HG02870 (cell line): ENCODE measurements at regions not wholly inside any gene's neighbourhood (a gene's known extent, or its start where the extent isn't known, plus 50 kb on each side); places are given as distances from the start of the nearest gene placed in this dataset.

ENCODE experiments used
- ATAC-seq: cut with Tn5 transposase; IDR thresholded peaks from one replicate; pipeline ENCODE4 v1.9.1; 2021; ENCODE audit warnings: mild to moderate bottlenecking, moderate library complexity; ENCODE audit not compliant: unreplicated experiment

DNA sequence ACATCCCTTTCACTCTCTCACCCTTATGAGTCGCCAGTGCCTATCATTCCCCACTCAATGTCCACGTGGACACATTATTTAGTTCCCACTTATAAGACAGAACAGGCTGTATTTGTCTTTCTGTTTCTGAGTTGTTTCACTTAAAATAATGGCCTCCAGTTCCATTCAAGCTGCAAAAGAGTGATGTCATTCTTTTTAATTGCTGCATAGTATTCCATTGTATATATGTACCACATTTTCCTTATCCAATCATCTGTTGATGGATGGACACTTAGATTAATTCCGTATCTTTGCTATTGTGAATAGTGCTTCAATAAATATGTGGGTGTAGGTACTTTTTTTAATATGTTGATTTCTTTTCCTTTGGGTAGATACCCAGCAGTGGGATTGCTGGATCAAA lies 79.1 kb downstream of the ZNF365 start:
- ATAC-seq, result no peak

GRCh38 chr10:62454687-62455397 lies 80.7 kb downstream of the ZNF365 start:
- no peak for ATAC-seq

- ATAC-seq, result peak; percentile 98
These were observed 82.5 kb downstream of the ZNF365 start for GRCh38 chr10:62456611-62457101.

GRCh38 chr10:62457196-62457595 lies 83.0 kb downstream of the ZNF365 start:
- ATAC-seq, result peak; percentile 9

DNA sequence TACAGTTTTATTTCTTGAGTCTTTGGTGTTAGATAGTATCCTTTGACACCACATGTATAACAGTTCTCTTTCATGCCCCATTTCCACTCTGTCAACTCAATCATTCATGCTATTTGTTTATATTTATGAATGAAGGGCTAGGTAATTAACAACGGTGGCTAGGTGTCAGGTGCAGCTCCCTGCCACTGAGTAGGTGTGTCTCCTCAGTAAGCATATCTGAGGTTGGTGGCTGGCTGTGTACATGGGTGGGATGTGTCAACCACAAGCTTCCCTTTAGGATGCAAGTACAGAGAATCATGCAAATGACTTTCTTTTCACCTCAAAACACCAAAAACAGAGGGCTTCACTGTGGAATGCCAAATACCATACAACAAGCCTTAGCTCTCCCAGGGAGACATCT lies 83.4 kb downstream of the ZNF365 start:
- no peak for ATAC-seq

- ATAC-seq, result no peak
These were observed 84.9 kb downstream of the ZNF365 start for GRCh38 chr10:62459072-62459471.

- ATAC-seq, result no peak
These were observed 85.3 kb downstream of the ZNF365 start for GRCh38 chr10:62459500-62459899.

DNA sequence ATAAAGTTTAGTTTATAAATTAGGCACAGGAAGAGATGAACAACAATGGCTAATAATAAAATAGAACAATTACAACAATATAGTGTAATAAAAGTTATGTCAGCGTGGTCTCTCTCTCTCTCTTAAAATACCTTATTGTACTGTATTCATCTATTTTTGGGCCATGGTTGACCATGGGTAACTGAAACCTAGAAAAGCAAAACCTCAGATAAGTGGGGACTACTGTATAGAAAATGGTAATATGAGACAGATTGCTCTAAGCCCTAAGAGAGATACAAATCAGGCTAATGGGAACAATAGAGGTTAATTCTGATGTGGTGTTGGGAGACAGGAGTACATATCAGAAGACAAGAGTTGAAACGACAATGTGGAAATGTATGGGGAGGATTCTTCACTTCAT lies 86.2 kb downstream of the ZNF365 start:
- ATAC-seq, result no peak

DNA sequence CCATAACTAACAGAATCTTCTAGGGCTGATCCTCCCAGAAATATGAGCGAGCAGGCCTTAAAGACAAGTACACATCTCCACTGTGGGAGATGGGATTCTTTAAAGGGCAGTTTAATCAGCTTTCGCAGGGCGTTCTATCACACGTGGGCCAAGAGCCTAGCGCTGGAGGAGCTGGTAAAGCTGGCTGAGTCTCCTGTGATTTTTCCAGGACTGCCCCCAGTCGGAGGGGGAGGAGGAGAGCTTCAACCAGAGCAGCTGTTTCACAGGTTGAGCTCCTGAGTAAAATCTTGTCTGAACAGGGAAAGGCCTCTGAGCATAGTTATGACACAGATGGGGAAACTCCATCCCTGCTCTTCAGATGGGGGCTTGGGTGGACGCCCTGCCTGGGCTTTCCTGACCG lies 87.0 kb downstream of the ZNF365 start:
- ATAC-seq, result no peak

DNA sequence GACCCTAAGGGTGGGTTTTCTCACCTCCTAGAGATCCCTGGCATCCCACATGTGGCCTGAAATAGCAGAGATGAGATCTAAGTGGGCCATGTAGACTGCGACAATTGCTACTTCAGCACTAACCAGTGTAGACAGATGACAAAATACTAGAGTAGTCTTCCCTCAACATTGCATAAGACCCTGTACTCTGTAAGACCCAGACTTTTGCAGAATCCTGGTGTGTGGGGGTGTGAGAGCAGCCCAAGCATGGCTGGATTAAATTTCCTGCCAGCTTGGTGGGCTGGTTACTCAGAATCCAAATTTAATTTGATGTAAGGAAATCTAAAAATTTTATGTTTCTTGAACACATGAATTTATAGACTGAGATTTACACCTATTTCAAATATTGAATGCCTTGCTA lies 88.3 kb downstream of the ZNF365 start:
- ATAC-seq, result no peak

DNA sequence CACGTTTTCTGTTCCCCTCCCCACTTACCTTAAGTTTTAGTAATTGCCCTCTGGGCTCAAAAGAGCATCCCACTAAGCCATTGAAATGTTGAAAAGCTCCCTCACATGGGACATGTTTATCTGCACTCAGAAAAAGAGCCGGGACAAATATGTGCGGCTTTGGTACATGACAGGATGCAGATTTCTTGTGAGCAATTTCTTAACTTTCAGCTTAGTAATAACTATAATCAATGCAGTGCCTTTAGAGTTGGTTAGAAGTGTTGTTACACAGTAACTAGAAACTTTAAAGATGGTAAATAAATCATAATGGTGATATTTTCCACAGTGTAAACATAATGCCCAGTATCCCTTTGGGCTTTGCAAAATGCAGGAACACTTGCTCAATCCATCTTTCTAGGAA lies 89.2 kb downstream of the ZNF365 start:
- peak; percentile 50 for ATAC-seq

DNA sequence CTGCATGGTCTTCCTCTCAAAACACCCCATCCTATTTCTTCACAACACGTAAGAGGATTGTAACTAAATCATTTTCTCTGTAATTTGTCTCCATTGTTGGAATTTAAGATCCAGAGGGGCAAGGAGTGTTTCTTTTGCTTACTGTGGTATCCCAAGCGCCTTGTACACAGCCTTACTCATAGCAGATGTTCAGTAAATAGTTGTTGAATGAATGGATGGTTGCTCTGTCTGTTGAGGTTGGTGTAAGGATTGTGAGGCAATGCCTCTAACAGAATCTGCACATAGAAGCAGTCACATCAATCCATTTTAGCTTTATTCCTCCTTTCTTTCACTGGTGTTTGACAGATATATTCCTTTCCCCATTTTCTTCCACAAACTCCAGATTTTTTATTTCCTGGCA lies 90.1 kb downstream of the ZNF365 start:
- ATAC-seq, result no peak

DNA sequence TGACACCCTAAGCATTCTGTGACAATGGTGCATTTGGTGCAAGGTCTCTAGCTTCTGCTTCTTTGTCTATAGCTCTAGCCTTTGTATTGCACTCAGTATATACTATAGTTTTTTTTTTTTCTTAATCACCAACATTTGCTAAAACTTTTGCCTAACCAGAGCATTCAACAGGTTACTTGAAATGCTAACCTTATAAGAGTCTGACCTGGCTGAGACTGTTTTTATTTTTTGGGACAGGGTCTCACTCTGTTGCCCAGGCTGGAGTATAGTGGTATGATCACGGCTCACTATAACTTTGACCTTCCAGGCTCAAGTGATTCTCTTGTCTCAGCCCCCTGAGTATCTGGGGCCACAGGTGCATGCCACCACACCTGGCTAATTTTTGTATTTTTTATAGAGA lies 92.4 kb downstream of the ZNF365 start:
- ATAC-seq, result no peak

GRCh38 chr10:62467527-62467926 lies 93.4 kb downstream of the ZNF365 start:
- ATAC-seq, result no peak

DNA sequence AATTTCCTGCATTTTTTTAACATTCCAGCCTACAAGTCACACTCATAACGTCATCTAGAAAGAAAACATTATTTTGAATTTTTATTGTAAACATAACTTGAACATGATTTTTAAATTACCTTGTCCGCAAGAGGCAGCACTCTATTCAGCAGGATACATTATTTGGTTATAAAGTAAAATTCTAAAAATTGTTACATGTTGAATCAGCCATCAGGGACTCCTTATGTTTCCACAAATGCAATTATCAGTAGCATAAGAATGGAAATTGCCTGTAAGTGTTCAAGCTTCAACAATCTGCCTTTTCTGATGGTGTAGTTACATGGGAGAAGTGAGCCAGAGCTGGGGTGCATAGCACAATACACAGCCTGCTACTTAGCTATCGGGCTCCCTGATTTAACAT lies 97.5 kb downstream of the ZNF365 start:
- ATAC-seq, result no peak

GRCh38 chr10:62473241-62473640 lies 99.1 kb downstream of the ZNF365 start:
- ATAC-seq, result no peak

- no peak for ATAC-seq
These were observed 101.4 kb downstream of the ZNF365 start for GRCh38 chr10:62475551-62475950.

DNA sequence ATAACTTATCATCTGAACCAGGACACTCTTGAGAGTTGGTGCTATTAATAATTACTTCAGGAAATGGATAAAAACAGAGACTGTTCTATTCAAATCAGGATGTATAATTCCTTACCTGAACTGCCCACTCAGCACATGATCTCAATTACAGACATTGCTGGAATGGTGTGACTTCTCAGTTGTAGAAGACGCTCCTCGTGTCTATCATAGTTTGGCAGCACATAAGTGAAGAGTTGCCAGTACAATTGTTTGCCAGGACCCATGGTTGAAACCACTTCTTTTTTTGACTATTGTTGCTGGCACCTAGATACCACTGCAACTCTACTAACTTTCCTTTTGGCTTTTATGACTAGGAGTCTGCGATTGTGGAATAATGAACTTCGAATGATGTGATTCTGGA lies 105.4 kb downstream of the ZNF365 start:
- no peak for ATAC-seq

- no peak for ATAC-seq
These were observed 106.0 kb downstream of the ZNF365 start for GRCh38 chr10:62480196-62480595.

DNA sequence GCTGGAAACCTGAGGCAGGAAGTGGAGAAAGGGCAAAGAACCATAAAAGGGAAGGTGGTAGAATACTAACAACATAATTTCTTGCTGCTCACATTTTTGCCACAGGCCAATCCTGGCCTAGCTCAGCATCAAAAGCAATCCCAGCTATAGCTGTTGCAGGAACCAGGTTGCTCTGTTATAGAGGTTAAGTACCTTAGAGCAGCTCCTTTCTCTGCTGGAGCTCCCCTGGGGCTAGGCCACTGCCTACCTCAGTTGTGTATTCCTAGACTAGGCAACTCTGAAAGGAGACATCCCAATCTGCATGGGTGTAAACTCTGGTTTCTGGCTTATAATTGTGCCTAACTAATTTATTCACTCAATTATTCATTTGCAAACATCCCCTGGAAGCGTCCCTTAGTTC lies 108.4 kb downstream of the ZNF365 start:
- no peak for ATAC-seq

- ATAC-seq, result no peak
These were observed 117.4 kb downstream of the ZNF365 start for GRCh38 chr10:62491597-62491996.

GRCh38 chr10:62492012-62492869 lies 118.1 kb downstream of the ZNF365 start:
- peak; percentile 47 for ATAC-seq
